Keratinocyte (primary cell): ENCODE measurements at regions not wholly inside any gene's neighbourhood (a gene's known extent, or its start where the extent isn't known, plus 50 kb on each side); places are given as distances from the start of the nearest gene placed in this dataset.

Experiments
- DNase-seq: peaks from one replicate; pipeline ENCODE4 v3.0.0-alpha.2; 2011; ENCODE audit warnings: low read depth, missing footprints, low spot score
- FAIRE-seq: peaks from 2 replicates; lab custom pipeline; 2011; peaks lifted over from hg19 to GRCh38; lab: Jason Lieb, UNC
- H2AFZ ChIP-seq: 2 replicates; pipeline ENCODE4 v1.6.0; 2012; ENCODE audit warnings: low read length, control low read depth, inconsistent platforms; ENCODE audit not compliant: control insufficient read depth
- H3K27ac ChIP-seq: 2 replicates; pipeline ENCODE4 v1.5.1; 2011; ENCODE audit warnings: low read length; ENCODE audit not compliant: control insufficient read depth, insufficient read depth
- H3K27me3 ChIP-seq: 3 replicates; pipeline ENCODE4 v1.6.0; 2011; ENCODE audit warnings: low read length; ENCODE audit not compliant: control insufficient read depth, insufficient read depth; ENCODE audit errors: extremely low read depth
- H3K36me3 ChIP-seq, 2 experiments: 2 replicates in 1 of 2; 3 replicates in 1 of 2; pipeline ENCODE4 v1.5.1; 2011; ENCODE audit warnings: low read length in 2 of 2, mild to moderate bottlenecking in 1 of 2; ENCODE audit not compliant: control insufficient read depth in 2 of 2, insufficient read depth in 2 of 2; ENCODE audit errors: extremely low read depth in 1 of 2
- H3K4me1 ChIP-seq: 3 replicates; pipeline ENCODE4 v1.5.1; 2011; ENCODE audit warnings: low read length; ENCODE audit not compliant: control insufficient read depth, insufficient read depth; ENCODE audit errors: extremely low read depth
- H3K4me2 ChIP-seq: 3 replicates; pipeline ENCODE4 v1.6.0; 2011; ENCODE audit warnings: low read depth, low read length; ENCODE audit not compliant: control insufficient read depth, insufficient read depth; ENCODE audit errors: extremely low read depth
- H3K4me3 ChIP-seq, 3 experiments: fragments of 200-600 bp in 1 of 3; sonication (generic) in 1 of 3; 2 replicates in 2 of 3; 3 replicates in 1 of 3; pipeline ENCODE4 v1.5.1; 2011 to 2016; ENCODE audit warnings: low read length in 3 of 3, mild to moderate bottlenecking in 3 of 3, control low read depth in 2 of 3, inconsistent platforms in 1 of 3, low read depth in 1 of 3, mixed read lengths in 1 of 3, mixed run types in 1 of 3, moderate library complexity in 1 of 3; ENCODE audit not compliant: control insufficient read depth in 2 of 3, insufficient read depth in 2 of 3; ENCODE audit errors: extremely low read depth in 1 of 3
- H3K79me2 ChIP-seq: 2 replicates; pipeline ENCODE4 v1.6.0; 2012; ENCODE audit warnings: low read length; ENCODE audit not compliant: control insufficient read depth, insufficient read depth
- H3K9ac ChIP-seq: 3 replicates; pipeline ENCODE4 v1.6.0; 2011; ENCODE audit warnings: low read length; ENCODE audit not compliant: control insufficient read depth, insufficient read depth; ENCODE audit errors: extremely low read depth
- H3K9me1 ChIP-seq: 3 replicates; pipeline ENCODE4 v1.6.0; 2011; ENCODE audit warnings: low read length; ENCODE audit not compliant: control insufficient read depth, insufficient read depth; ENCODE audit errors: extremely low read depth
- H3K9me3 ChIP-seq: 2 replicates; pipeline ENCODE4 v1.5.1; 2012; ENCODE audit warnings: low read depth, low read length; ENCODE audit not compliant: control insufficient read depth
- H4K20me1 ChIP-seq: 3 replicates; pipeline ENCODE4 v1.6.0; 2011; ENCODE audit warnings: low read length; ENCODE audit not compliant: control insufficient read depth, insufficient read depth; ENCODE audit errors: extremely low read depth
- EZH2 ChIP-seq: IDR thresholded peaks from one replicate; pipeline ENCODE4 v1.6.1; 2012; ENCODE audit warnings: inconsistent platforms, mild to moderate bottlenecking, low read length, moderate library complexity
- dilution Hi-C: fragments of 300-500 bp; cut with MboI; formaldehyde crosslinking; loops from one replicate; pipeline ENCODE4 v1.7.0; 2020; ENCODE audit warnings: low sequenced_read_pairs; ENCODE audit not compliant: extremely low pct_ligation_motif_present
- TF ChIP-seq, protein P1 (sequence below), 3 experiments: IDR thresholded peaks in 1 of 3; conservative IDR thresholded peaks in 1 of 3; optimal IDR thresholded peaks in 1 of 3; 2 replicates in 2 of 3; 3 replicates in 1 of 3; pipeline versions ENCODE3 to v1.5.1; 2011; ENCODE audit warnings: low read length in 3 of 3, mild to moderate bottlenecking in 3 of 3, moderate library complexity in 2 of 3, control low read depth in 1 of 3, inconsistent platforms in 1 of 3; ENCODE audit not compliant: insufficient read depth in 2 of 3; ENCODE audit errors: extremely low read depth in 1 of 3

DNA sequence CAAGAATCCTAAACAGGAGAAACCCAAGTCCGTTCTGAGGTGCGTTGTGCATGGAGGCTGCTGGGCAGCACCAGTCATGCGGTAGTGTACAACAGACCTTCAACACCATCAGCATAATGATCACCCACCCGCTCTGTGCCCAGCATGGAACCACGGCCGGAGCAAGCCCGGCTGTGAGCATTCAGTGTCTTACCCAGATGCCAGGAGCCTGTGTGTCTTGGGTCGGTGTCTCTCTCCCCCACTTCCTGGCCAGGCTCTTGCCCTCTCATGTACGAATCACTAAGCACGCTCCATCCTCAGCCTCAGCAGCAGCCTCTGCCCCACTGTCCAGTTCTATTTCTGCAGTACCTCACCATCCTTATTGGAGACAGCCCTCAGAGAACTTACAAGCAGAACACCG lies 231.6 kb upstream of the IRS2 start:
- DNase-seq (no peak), FAIRE-seq (peak; percentile 66)
- H3K36me3 ChIP-seq, result no peaks in the 10 kb centered on the region
- peak overlapping the region; percentile 31 for H2AFZ ChIP-seq
- peak overlapping the region; percentile 4 for H3K9ac ChIP-seq
- dilution Hi-C loops, result no loop called here
- H3K9me1 ChIP-seq, result no peaks in the 10 kb centered on the region
- H3K9me3 ChIP-seq, result peaks cover 2% of the 10 kb centered on the region
- H4K20me1 ChIP-seq, result no peaks in the 10 kb centered on the region
- no peaks in the 10 kb centered on the region for H3K27me3 ChIP-seq
- no peak overlapping the region for H3K4me3 ChIP-seq
- peak overlapping the region; percentile 56 for H3K4me2 ChIP-seq
- no peak for TF ChIP-seq EZH2
- TF ChIP-seq, protein P1, sequence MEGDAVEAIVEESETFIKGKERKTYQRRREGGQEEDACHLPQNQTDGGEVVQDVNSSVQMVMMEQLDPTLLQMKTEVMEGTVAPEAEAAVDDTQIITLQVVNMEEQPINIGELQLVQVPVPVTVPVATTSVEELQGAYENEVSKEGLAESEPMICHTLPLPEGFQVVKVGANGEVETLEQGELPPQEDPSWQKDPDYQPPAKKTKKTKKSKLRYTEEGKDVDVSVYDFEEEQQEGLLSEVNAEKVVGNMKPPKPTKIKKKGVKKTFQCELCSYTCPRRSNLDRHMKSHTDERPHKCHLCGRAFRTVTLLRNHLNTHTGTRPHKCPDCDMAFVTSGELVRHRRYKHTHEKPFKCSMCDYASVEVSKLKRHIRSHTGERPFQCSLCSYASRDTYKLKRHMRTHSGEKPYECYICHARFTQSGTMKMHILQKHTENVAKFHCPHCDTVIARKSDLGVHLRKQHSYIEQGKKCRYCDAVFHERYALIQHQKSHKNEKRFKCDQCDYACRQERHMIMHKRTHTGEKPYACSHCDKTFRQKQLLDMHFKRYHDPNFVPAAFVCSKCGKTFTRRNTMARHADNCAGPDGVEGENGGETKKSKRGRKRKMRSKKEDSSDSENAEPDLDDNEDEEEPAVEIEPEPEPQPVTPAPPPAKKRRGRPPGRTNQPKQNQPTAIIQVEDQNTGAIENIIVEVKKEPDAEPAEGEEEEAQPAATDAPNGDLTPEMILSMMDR (optimal IDR thresholded peaks at IDR 0.05 in 1 of 3, IDR thresholded peaks at IDR 0.05 in 1 of 3, conservative IDR thresholded peaks at IDR 0.05 in 1 of 3; ENCODE audit: extremely low read depth in 1 of 3, insufficient read depth in 2 of 3, low read length in 3 of 3), result no peak
- H3K4me1 ChIP-seq, result peaks cover 52% of the 10 kb centered on the region
- no peaks in the 10 kb centered on the region for H3K79me2 ChIP-seq
- peak overlapping the region; percentile 80 for H3K27ac ChIP-seq

DNA sequence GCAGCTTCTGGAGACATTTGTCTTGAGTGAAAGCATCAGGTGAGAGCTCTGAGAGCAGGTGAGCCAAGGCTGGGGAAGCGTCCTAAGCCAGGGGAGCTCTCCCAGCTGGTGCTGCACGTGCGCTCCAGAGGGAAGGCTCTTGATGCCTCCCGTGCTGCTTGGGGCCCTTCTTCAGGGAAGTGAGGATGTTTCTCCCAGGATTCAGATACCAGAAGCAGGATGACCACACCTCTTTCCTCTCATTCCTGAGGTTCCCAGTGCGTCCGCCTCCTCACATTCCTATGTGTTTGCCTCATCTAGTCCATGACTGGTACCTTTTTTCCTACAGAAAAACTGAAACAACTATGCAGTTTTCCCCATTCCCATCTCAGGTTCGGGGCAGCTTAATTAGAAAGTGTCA lies 231.0 kb upstream of the IRS2 start:
- dilution Hi-C loops, result no loop called here
- H3K9me1 ChIP-seq, result no peaks in the 10 kb centered on the region
- H3K36me3 ChIP-seq, result no peaks in the 10 kb centered on the region
- H4K20me1 ChIP-seq, result no peaks in the 10 kb centered on the region
- TF ChIP-seq EZH2, result no peak
- TF ChIP-seq, protein P1 (optimal IDR thresholded peaks at IDR 0.05 in 1 of 3, IDR thresholded peaks at IDR 0.05 in 1 of 3, conservative IDR thresholded peaks at IDR 0.05 in 1 of 3; ENCODE audit: extremely low read depth in 1 of 3, insufficient read depth in 2 of 3, low read length in 3 of 3), result no peak
- peak overlapping the region; percentile 33 for H3K9ac ChIP-seq
- H3K4me3 ChIP-seq, result no peak overlapping the region
- peak overlapping the region; percentile 80 for H3K27ac ChIP-seq
- DNase-seq, result peak; percentile 73
- FAIRE-seq, result peak; percentile 99
- no peak overlapping the region for H2AFZ ChIP-seq
- no peaks in the 10 kb centered on the region for H3K79me2 ChIP-seq
- no peaks in the 10 kb centered on the region for H3K27me3 ChIP-seq
- H3K9me3 ChIP-seq, result peaks cover 2% of the 10 kb centered on the region
- H3K4me1 ChIP-seq, result peaks cover 56% of the 10 kb centered on the region
- H3K4me2 ChIP-seq, result peak overlapping the region; percentile 56
